Activated naive CD4-positive, alpha-beta T cell treated with anti-CD3 and anti-CD28 coated beads, Interleukin-2, amount 50 U/mL, for 72 hours (primary cell): ENCODE measurements at regions not wholly inside any gene's neighbourhood (a gene's known extent, or its start where the extent isn't known, plus 50 kb on each side); places are given as distances from the start of the nearest gene placed in this dataset.

ENCODE experiments used
- ATAC-seq, 2 donors: fragments of 150-1000 bp; cut with Tn5 transposase; 2 replicates each; pipeline ENCODE4 v1.10.0; 2021; ENCODE audit warnings: mild to moderate bottlenecking in 2 of 2, moderate library complexity in 2 of 2
- DNase-seq, 2 donors: peaks; one replicate each; pipeline ENCODE4 v3.0.0; 2021 to 2022; ENCODE audit warnings: low spot score in 2 of 2
- H3K27ac Mint-ChIP-seq, 2 donors: one replicate each; pipeline ENCODE4 v1.8.0; 2022; ENCODE audit warnings: mild to moderate bottlenecking in 2 of 2, mixed read lengths in 2 of 2
- H3K36me3 Mint-ChIP-seq, 2 donors: one replicate each; pipeline ENCODE4 v1.8.0; 2022; ENCODE audit warnings: mixed read lengths in 2 of 2
- H3K9me3 Mint-ChIP-seq, 2 donors: one replicate each; pipeline ENCODE4 v1.8.0; 2022; ENCODE audit warnings: mixed read lengths in 2 of 2

GRCh38 chr13:107124129-107124718 is 556.3 kb upstream of the ARGLU1 start:
- peaks cover 12 to 15% of the 10 kb centered on the region in 2 donors for H3K9me3 Mint-ChIP-seq
- no peaks in the 10 kb centered on the region for H3K36me3 Mint-ChIP-seq
- no peak for DNase-seq
- no peak for ATAC-seq
- no peak overlapping the region for H3K27ac Mint-ChIP-seq

- ATAC-seq (no peak), DNase-seq (no peak)
- H3K9me3 Mint-ChIP-seq, result peaks cover 0 to 8% of the 10 kb centered on the region in 2 donors
- peaks cover 0 to 6% of the 10 kb centered on the region in 2 donors for H3K36me3 Mint-ChIP-seq
- no peak overlapping the region for H3K27ac Mint-ChIP-seq
Observed at GRCh38 chr13:107121793-107122192, 553.9 kb upstream of the ARGLU1 start.

DNA sequence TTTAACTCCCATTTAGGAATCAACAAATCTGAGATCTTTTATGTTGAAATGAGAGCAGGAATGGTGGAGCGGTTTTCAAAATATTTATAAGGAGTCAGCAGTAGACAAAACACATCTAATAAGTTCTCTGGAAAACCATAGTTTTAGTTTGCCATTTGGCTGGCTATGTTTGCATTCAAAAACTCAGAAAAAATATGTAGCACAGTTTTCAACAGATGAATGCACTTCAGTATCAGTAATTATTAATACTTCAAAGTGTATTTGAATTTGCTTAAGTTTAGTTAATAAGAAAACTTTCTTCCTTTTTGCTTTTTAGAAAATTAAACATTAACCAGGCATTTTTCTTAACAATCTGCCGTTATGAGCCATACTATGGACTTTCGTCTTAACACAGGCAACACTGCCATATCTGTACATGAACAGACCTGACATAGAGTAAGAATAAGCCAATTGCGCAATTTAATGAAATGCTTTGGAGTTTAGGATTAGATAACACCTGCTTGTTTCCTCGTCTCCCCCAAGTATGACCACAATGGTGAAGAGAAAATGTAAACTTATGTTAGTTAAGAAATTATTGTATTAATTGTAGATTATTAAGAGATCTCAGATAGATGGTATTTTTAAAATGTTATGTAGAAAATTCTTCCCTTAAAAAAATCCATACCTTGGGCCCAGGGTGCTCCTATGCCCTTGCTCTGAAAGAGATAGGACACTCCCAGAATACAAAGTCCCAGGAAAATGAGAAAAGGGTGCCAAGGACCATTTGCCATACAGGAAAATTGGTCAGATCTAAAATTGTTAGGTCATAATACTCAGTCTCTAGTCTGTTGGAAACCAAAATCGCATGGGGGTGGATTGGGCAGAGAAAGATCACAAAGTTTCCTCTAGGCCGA is 552.3 kb upstream of the ARGLU1 start:
- H3K9me3 Mint-ChIP-seq, result peaks cover 0 to 17% of the 10 kb centered on the region in 2 donors
- no peak overlapping the region for H3K27ac Mint-ChIP-seq
- DNase-seq (no peak), ATAC-seq (no peak)
- H3K36me3 Mint-ChIP-seq, result peaks cover 0 to 8% of the 10 kb centered on the region in 2 donors

DNA sequence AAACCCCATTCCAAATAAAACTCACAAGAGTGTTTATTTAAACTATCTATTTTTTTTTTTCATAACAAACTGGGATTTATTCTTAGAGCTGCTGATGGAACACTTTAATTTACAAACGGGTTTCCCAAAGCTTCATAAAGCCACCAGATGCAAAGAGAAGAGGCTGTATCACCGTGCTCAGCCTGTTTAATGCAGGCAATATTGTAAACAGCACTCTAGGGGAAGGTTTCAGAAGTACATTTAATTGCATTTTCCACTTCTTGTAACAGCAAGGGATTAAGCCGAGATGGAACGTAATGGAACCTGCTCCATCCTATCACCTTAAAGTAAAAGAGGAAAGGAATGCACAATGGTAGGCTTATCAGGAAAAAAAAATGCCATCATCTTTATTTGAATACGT is 550.6 kb upstream of the ARGLU1 start:
- peaks cover 0 to 18% of the 10 kb centered on the region in 2 donors for H3K9me3 Mint-ChIP-seq
- ATAC-seq, result no peak
- no peak for DNase-seq
- H3K27ac Mint-ChIP-seq, result no peak overlapping the region
- H3K36me3 Mint-ChIP-seq, result peaks cover 0 to 8% of the 10 kb centered on the region in 2 donors

DNA sequence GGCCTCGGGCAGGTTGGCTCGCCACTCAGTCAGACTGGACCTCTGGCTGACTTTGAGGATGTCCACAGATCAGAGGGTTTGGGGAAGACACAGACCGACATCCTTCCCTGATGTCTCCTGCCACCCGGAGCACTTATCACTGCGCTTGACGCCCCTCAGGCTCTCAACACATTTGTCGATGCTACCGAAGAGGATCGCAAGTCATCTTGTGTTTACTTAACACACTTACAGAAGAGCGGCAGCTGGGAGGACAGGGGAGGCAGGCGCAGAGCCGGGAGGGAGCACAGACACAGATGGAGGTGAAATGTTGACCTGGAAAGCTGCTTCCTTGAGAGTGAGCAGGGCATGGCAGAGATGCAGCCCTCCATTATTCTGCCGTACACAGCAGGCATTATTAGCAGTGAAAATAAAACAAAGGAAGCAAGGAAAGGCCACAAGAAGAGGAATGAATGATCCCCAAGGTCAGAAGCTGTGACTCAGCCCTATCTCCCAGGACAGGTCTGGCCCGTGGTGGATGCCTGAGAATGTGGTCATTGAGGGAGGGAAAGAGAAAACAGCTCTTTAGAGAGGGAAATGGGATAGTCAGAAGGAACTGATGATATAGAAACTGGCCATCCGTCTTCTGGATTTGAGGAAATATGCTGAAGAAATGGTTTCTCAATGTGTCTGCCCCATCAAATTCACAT is 549.5 kb upstream of the ARGLU1 start:
- Mint-ChIP-seq H3K9me3 (peaks cover 0 to 18% of the 10 kb centered on the region in 2 donors), H3K27ac (no peak overlapping the region), H3K36me3 (peaks cover 0 to 8% of the 10 kb centered on the region in 2 donors)
- DNase-seq (no peak), ATAC-seq (no peak)

- no peak for DNase-seq
- no peak overlapping the region for H3K27ac Mint-ChIP-seq
- H3K36me3 Mint-ChIP-seq, result peaks cover 0 to 8% of the 10 kb centered on the region in 2 donors
- H3K9me3 Mint-ChIP-seq, result peaks cover 4 to 25% of the 10 kb centered on the region in 2 donors
- no peak for ATAC-seq
Observed at GRCh38 chr13:107113387-107113786, 545.5 kb upstream of the ARGLU1 start.

- H3K9me3 Mint-ChIP-seq, result peaks cover 9 to 14% of the 10 kb centered on the region in 2 donors
- H3K27ac Mint-ChIP-seq, result no peak overlapping the region
- ATAC-seq (no peak), DNase-seq (no peak)
- H3K36me3 Mint-ChIP-seq, result no peaks in the 10 kb centered on the region
Observed at GRCh38 chr13:107111248-107111647, 543.3 kb upstream of the ARGLU1 start.

DNA sequence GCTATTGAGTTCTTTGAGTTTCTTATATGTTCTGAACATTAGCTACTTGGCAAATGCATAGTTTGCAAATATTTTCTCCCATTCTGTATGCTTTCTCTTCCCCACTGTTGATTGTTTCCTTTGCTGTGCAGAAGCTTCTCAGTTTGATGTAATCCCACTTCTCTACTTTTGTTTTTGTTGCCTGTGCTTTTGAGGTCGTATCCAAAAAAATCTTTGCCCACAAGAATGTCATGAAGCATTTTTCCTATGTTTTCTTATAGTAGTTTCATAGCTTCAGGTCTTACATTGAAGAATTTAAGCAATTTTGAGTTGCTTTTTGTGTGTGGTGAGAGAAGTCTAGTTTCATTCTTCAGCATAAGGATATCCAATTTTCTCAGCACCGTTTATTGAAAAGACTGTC is 536.7 kb upstream of the ARGLU1 start:
- H3K36me3 Mint-ChIP-seq, result no peaks in the 10 kb centered on the region
- DNase-seq, result no peak
- H3K27ac Mint-ChIP-seq, result no peak overlapping the region
- ATAC-seq, result no peak
- peaks cover 5% of the 10 kb centered on the region in 2 donors for H3K9me3 Mint-ChIP-seq

DNA sequence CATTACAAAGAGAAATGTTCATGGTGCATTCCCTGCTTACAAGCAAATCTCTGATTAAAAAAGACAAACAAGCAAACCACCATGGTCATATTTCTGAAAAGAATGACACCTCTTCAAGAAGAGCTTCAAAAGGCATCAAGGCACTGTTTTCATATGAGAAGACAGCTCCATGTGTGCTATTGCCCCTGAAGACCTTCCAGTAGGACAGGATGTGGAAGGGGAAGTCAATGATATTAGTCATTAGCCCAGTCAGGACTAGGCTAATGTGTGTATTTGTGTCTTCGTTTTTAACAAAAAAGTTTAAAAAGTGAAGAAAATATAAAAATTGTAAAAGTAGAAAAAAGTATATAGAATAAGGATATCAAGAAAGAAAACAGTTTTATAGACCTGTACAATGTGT is 534.7 kb upstream of the ARGLU1 start:
- no peak for DNase-seq
- Mint-ChIP-seq H3K27ac (no peak overlapping the region), H3K36me3 (no peaks in the 10 kb centered on the region), H3K9me3 (peaks cover 5 to 7% of the 10 kb centered on the region in 2 donors)
- ATAC-seq, result no peak

DNA sequence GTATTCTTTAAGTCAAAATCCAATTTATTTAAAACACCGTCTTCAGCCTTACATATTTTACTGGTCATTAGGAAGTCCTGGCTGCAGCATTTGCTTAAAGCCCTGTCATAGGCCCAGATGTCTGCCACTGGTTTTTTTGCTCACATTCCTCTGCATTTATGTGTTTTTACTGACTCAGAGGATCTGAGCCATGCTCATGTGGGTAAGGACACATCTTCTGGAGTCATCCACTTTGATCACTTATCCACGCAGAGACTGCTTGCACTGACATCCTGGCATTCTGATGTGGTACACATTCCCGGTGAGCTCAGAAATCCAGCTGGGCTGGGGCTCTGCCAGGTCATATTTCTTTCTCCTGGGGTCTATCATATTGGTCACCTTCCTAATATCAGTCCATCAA is 531.7 kb upstream of the ARGLU1 start:
- no peaks in the 10 kb centered on the region for H3K36me3 Mint-ChIP-seq
- no peak overlapping the region for H3K27ac Mint-ChIP-seq
- H3K9me3 Mint-ChIP-seq, result peaks cover 0 to 9% of the 10 kb centered on the region in 2 donors
- DNase-seq, result no peak
- ATAC-seq, result no peak

- ATAC-seq (no peak), DNase-seq (no peak)
- peaks cover 0 to 9% of the 10 kb centered on the region in 2 donors for H3K9me3 Mint-ChIP-seq
- no peaks in the 10 kb centered on the region for H3K36me3 Mint-ChIP-seq
- H3K27ac Mint-ChIP-seq, result no peak overlapping the region
Observed at GRCh38 chr13:107097916-107098315, 530.0 kb upstream of the ARGLU1 start.

DNA sequence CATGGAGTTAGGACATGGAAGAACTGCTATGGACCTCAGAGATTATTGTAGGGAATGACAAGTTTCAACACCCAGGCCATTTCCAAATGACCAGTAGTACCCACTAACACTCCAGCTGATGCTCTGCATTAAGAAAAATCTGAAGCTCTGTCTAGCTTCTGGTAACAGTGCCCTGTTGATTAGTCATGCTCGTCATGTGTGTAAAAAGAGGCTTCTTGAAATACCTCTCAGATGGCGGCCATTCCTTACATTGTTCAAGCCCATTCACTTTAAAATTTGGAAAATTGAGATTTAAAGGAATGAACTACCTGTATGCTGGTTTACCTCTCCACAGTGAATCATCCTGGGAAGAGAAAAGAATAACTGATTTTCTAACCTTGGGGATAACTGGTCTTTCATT is 527.9 kb upstream of the ARGLU1 start:
- H3K9me3 Mint-ChIP-seq, result peaks cover 0 to 5% of the 10 kb centered on the region in 2 donors
- no peak for ATAC-seq
- H3K36me3 Mint-ChIP-seq, result no peaks in the 10 kb centered on the region
- no peak overlapping the region for H3K27ac Mint-ChIP-seq
- DNase-seq, result no peak

- Mint-ChIP-seq H3K9me3 (no peaks in the 10 kb centered on the region), H3K27ac (no peak overlapping the region), H3K36me3 (no peaks in the 10 kb centered on the region)
- ATAC-seq, result no peak
- DNase-seq, result no peak
Observed at GRCh38 chr13:107091861-107092260, 523.9 kb upstream of the ARGLU1 start.

- no peak for ATAC-seq
- no peak overlapping the region for H3K27ac Mint-ChIP-seq
- no peaks in the 10 kb centered on the region for H3K9me3 Mint-ChIP-seq
- no peak for DNase-seq
- H3K36me3 Mint-ChIP-seq, result no peaks in the 10 kb centered on the region
Observed at GRCh38 chr13:107091428-107091827, 523.5 kb upstream of the ARGLU1 start.

- ATAC-seq, result no peak
- H3K9me3 Mint-ChIP-seq, result peaks cover 8% of the 10 kb centered on the region in 2 donors
- DNase-seq, result no peak
- H3K27ac Mint-ChIP-seq, result no peak overlapping the region
- no peaks in the 10 kb centered on the region for H3K36me3 Mint-ChIP-seq
Observed at GRCh38 chr13:107088061-107088460, 520.1 kb upstream of the ARGLU1 start.

DNA sequence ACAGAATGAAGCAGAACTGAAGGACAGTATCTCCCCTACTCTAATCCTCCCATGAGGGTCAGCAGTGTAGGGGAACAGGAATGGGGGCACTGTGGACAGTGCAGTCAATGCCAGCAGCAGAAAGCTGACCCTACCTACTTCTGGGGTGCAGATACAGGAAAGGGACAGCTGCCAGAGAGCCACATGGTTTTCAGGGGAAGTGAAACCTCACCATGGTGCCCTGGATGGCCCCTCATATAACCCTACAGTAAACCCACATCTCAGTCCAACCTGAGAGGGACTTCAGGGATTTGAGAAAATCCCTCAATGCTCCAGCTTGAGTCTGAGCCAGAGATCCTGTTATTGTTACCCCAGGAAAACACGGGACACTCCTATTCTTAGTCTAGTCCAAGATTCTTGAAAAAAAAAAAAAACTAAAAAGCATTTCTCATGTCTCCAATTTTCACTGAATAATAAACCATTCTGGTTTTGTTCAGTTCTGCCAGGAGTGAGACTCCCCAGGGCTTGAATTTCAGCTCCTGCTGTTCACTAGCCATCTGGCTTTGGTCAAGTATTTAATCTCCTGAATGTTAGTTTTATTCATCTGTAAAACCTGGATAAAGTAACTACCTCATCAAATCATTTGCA is 511.6 kb upstream of the ARGLU1 start:
- H3K9me3 Mint-ChIP-seq, result peaks cover 20 to 29% of the 10 kb centered on the region in 2 donors
- no peaks in the 10 kb centered on the region for H3K36me3 Mint-ChIP-seq
- no peak for ATAC-seq
- H3K27ac Mint-ChIP-seq, result no peak overlapping the region
- no peak for DNase-seq

GRCh38 chr13:107078229-107078765 is 510.4 kb upstream of the ARGLU1 start:
- H3K9me3 Mint-ChIP-seq, result peaks cover 14 to 24% of the 10 kb centered on the region in 2 donors
- H3K27ac Mint-ChIP-seq, result no peak overlapping the region
- H3K36me3 Mint-ChIP-seq, result no peaks in the 10 kb centered on the region
- DNase-seq, result no peak
- ATAC-seq, result no peak
